Right atrium auricular region (tissue), 2 donors: ENCODE measurements at regions not wholly inside any gene's neighbourhood (a gene's known extent, or its start where the extent isn't known, plus 50 kb on each side); places are given as distances from the start of the nearest gene placed in this dataset.

Source experiments
- DNase-seq: peaks from one replicate; pipeline ENCODE4 v3.0.0-alpha.2; 2019; ENCODE audit warnings: low spot score
- H3K27ac ChIP-seq, 2 donors: fragments of 200-600 bp; sonication (generic); 1 replicate in 1 of 2; 2 replicates in 1 of 2; pipeline ENCODE4 v1.5.1; 2016 to 2019
- H3K27me3 ChIP-seq, 2 donors: fragments of 200-600 bp; sonication (generic); one replicate each; pipeline versions ENCODE4 v1.5.1 to v1.6.0; 2017 to 2019
- H3K36me3 ChIP-seq: fragments of 200-600 bp; sonication (generic); one replicate; pipeline ENCODE4 v1.5.1; 2016
- H3K4me1 ChIP-seq, 2 donors: fragments of 200-600 bp; sonication (generic); one replicate each; pipeline versions ENCODE4 v1.5.1 to v1.6.0; 2017 to 2019
- H3K4me3 ChIP-seq, 2 donors: fragments of 200-600 bp; sonication (generic); 1 replicate in 1 of 2; 2 replicates in 1 of 2; pipeline ENCODE4 v1.5.1; 2017 to 2019; ENCODE audit warnings: mild to moderate bottlenecking in 1 of 2, moderate library complexity in 1 of 2
- H3K9me3 ChIP-seq, 2 donors: fragments of 200-600 bp; sonication (generic); one replicate each; pipeline ENCODE4 v1.5.1; 2019
- TF ChIP-seq, protein P1 (sequence below), 2 donors: fragments of 200-600 bp; sonication (generic); IDR thresholded peaks; one replicate each; pipeline ENCODE4 v1.5.1; 2019; ENCODE audit warnings: antibody characterized with exemption in 2 of 2

DNA sequence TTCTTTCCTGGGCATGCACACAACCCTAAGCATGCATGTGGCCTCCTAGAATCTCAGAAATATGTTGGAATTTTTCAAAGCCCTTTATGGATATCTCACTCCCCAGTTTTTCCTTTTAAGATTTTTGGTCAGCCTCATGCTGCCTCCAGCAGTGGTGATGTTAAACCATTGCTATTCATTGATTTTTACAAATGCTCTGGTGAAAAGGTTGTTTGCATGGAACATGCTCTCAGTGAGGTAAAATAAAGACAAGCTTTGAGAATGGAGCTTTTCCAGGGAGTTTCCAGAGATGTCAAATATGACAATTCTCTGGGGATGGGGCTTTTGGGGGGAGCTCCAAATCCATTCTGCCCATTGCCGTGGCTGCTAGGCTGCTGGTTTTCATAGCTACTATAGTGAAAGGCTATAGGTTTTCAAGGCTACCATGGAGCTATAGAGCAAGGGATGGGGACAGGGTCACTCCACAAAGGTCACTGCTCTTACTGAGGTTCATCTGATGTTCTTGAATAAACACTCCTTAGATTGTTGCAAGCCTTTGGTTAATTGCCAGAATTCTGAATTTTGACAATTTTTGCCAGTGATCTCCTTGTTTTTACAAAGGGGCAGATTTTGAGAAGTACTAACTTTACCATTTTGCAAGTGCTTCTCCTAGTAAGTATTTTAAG lies 178.1 kb upstream of the ARG1 start:
- Histone ChIP-seq H3K27me3 (no peaks in the 10 kb centered on the region), H3K4me3 (no peak overlapping the region), H3K36me3 (no peaks in the 10 kb centered on the region), H3K4me1 (no peaks in the 10 kb centered on the region), H3K9me3 (peaks cover 0 to 6% of the 10 kb centered on the region in 2 donors), H3K27ac (no peak overlapping the region)
- TF ChIP-seq, protein P1, sequence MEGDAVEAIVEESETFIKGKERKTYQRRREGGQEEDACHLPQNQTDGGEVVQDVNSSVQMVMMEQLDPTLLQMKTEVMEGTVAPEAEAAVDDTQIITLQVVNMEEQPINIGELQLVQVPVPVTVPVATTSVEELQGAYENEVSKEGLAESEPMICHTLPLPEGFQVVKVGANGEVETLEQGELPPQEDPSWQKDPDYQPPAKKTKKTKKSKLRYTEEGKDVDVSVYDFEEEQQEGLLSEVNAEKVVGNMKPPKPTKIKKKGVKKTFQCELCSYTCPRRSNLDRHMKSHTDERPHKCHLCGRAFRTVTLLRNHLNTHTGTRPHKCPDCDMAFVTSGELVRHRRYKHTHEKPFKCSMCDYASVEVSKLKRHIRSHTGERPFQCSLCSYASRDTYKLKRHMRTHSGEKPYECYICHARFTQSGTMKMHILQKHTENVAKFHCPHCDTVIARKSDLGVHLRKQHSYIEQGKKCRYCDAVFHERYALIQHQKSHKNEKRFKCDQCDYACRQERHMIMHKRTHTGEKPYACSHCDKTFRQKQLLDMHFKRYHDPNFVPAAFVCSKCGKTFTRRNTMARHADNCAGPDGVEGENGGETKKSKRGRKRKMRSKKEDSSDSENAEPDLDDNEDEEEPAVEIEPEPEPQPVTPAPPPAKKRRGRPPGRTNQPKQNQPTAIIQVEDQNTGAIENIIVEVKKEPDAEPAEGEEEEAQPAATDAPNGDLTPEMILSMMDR (IDR thresholded peaks at IDR 0.05) = no peak
- DNase-seq = no peak

- H3K4me3 ChIP-seq = no peak overlapping the region
- TF ChIP-seq, protein P1 (IDR thresholded peaks at IDR 0.05) = no peak
- no peak for DNase-seq
- peaks cover 0 to 16% of the 10 kb centered on the region in 2 donors for H3K9me3 ChIP-seq
- no peak overlapping the region for H3K27ac ChIP-seq
- no peaks in the 10 kb centered on the region for H3K4me1 ChIP-seq
- no peaks in the 10 kb centered on the region for H3K27me3 ChIP-seq
- no peaks in the 10 kb centered on the region for H3K36me3 ChIP-seq
Observed at GRCh38 chr6:131398176-131398575, 174.8 kb upstream of the ARG1 start.

DNA sequence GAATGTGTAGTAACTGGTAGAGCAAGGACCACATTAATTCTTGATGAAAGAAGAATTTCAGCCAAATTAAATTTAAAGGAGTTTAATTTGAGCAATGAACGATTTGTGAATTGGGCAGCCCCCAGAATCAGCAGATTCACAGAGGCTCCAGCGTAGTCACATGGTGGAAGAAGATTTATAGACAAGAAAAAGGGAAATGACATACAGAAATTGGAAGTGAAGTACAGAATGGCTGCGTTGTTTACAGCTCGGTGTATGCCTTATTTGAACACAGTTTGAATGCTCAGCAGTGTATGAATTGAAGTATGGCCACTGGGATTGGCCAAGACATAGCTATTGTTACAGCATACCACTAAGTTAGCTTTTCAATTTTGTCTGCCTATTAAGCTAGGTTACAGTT lies 173.6 kb upstream of the ARG1 start:
- H3K4me1 ChIP-seq = no peaks in the 10 kb centered on the region

DNA sequence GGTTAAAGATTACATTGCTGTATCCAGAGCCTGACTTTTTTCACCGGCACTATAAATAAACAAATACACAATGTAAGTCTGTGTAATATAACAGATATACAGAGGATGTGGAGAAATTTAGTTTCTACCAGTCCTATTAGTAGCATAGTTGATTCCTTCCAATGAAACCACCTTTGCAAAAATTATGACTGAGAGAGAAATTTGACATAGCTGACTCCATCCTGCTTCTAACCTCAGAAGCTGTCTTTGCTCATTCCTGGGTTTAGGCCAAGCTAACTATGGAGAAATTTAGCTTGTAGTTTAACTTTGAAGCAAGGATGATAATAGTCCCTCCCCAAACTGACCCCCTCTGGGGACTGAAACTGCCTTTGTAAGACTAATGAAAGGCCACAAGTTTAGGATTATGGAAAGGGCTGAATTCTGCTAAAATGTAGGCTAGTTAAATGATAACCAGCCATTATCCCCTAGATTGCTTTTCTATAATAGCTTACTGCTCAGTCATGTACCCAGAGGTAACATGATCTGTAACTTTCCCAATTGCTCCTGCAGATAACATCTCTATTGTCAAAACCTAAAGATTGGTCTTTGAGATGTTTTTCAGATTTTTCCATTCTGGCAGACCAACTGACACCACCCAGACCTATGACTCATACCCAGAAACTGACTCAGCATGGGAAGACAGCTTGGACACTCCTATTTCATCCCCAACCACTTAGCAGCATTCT lies 172.8 kb upstream of the ARG1 start:
- H3K27ac ChIP-seq = no peak overlapping the region
- H3K4me3 ChIP-seq = no peak overlapping the region
- H3K36me3 ChIP-seq = no peaks in the 10 kb centered on the region
- peaks cover 0 to 10% of the 10 kb centered on the region in 2 donors for H3K9me3 ChIP-seq
- H3K4me1 ChIP-seq = no peaks in the 10 kb centered on the region
- no peaks in the 10 kb centered on the region for H3K27me3 ChIP-seq
- TF ChIP-seq, protein P1 (IDR thresholded peaks at IDR 0.05) = no peak
- no peak for DNase-seq

More for the DNA sequence above, 173.6 kb upstream of the ARG1 start:
- H3K4me3 ChIP-seq = no peak overlapping the region
- DNase-seq = no peak
- peaks cover 0 to 10% of the 10 kb centered on the region in 2 donors for H3K9me3 ChIP-seq
- TF ChIP-seq, protein P1 (IDR thresholded peaks at IDR 0.05) = no peak
- H3K27ac ChIP-seq = no peak overlapping the region
- no peaks in the 10 kb centered on the region for H3K36me3 ChIP-seq
- no peaks in the 10 kb centered on the region for H3K27me3 ChIP-seq

DNA sequence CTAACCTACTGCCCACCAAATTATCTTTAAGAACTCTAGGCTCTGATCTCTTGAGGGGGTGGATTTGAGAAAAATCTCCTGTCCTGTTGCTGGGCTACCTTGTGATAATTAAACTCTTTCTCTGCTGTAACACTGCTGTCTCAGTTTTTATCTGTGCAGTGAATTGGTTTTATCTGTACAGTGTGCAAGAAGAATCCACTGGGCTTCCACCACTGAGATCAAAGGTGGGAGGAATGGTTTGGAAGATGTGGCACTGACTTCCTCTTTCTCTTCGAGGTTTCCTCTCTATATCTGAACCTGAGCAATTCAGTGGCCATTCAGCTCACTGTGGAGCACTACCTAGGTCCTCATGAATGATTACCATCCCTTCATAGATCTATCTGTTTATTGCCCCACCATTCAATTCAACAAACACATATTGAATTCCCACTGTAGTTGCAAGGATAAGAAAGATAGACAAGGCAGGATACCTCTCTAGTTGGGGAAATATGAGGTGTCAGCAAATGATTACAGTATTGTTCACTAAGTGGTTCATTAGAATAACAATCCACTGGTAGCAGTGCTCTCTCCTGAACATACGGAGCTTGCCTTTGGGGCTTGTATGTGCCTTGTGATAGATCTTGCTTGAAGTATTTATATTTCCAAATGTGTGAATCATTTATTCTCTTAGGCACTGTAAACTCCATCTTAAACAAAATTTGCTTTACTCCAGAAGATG lies 172.1 kb upstream of the ARG1 start:
- H3K36me3 ChIP-seq = no peaks in the 10 kb centered on the region
- peaks cover 0 to 10% of the 10 kb centered on the region in 2 donors for H3K9me3 ChIP-seq
- no peaks in the 10 kb centered on the region for H3K4me1 ChIP-seq
- no peak overlapping the region for H3K4me3 ChIP-seq
- TF ChIP-seq, protein P1 (IDR thresholded peaks at IDR 0.05) = no peak
- H3K27ac ChIP-seq = no peak overlapping the region
- no peak for DNase-seq
- H3K27me3 ChIP-seq = no peaks in the 10 kb centered on the region
